Astrocyte of the cerebellum (primary cell): ENCODE measurements at regions not wholly inside any gene's neighbourhood (a gene's known extent, or its start where the extent isn't known, plus 50 kb on each side); places are given as distances from the start of the nearest gene placed in this dataset.

ENCODE experiments used
- DNase-seq: peaks from one replicate; pipeline ENCODE4 v3.0.0-alpha.2; 2011; ENCODE audit warnings: low read depth
- H3K4me3 ChIP-seq: 2 replicates; pipeline ENCODE4 v1.5.1; 2011; ENCODE audit warnings: mild to moderate bottlenecking, low read depth, low read length, moderate library complexity
- in situ Hi-C: cut with HindIII; loops from 2 replicates; pipeline ENCODE4 v1.10.0; 2017; ENCODE audit warnings: low sequenced_read_pairs
- TF ChIP-seq, protein P1 (sequence below): IDR thresholded peaks from 2 replicates; pipeline ENCODE4 v1.5.1; 2012; ENCODE audit warnings: low read length, low read depth, moderate library complexity, mild to moderate bottlenecking; ENCODE audit errors: missing control alignments

DNA sequence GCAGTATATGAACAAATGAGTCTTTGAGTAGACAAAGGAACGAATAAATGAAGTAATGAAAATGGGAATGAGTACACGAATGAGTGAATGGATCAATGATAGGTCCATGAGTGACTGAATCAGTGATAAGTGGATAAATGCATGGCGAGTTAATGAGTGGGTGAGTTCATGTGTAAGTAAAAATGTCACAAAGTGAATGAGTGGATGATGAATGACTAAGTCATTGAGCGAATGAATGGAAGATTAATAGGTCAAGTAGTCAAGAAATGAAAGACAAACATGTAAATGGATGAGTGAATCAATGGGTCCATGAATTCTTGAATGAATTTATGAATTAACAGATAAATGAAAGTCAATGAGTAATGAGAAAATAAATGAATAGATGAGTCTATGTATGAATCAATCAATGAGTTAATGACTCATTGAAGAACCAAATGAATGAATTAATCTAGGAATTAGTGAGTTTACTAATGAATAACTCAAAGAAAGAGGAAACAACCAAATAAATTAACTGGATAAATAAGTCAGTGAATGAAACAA lies 97.3 kb upstream of the RTL1 start:
- in situ Hi-C loops, result no loop called here
- no peak overlapping the region for H3K4me3 ChIP-seq
- TF ChIP-seq, protein P1, sequence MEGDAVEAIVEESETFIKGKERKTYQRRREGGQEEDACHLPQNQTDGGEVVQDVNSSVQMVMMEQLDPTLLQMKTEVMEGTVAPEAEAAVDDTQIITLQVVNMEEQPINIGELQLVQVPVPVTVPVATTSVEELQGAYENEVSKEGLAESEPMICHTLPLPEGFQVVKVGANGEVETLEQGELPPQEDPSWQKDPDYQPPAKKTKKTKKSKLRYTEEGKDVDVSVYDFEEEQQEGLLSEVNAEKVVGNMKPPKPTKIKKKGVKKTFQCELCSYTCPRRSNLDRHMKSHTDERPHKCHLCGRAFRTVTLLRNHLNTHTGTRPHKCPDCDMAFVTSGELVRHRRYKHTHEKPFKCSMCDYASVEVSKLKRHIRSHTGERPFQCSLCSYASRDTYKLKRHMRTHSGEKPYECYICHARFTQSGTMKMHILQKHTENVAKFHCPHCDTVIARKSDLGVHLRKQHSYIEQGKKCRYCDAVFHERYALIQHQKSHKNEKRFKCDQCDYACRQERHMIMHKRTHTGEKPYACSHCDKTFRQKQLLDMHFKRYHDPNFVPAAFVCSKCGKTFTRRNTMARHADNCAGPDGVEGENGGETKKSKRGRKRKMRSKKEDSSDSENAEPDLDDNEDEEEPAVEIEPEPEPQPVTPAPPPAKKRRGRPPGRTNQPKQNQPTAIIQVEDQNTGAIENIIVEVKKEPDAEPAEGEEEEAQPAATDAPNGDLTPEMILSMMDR, result no peak
- DNase-seq, result no peak

DNA sequence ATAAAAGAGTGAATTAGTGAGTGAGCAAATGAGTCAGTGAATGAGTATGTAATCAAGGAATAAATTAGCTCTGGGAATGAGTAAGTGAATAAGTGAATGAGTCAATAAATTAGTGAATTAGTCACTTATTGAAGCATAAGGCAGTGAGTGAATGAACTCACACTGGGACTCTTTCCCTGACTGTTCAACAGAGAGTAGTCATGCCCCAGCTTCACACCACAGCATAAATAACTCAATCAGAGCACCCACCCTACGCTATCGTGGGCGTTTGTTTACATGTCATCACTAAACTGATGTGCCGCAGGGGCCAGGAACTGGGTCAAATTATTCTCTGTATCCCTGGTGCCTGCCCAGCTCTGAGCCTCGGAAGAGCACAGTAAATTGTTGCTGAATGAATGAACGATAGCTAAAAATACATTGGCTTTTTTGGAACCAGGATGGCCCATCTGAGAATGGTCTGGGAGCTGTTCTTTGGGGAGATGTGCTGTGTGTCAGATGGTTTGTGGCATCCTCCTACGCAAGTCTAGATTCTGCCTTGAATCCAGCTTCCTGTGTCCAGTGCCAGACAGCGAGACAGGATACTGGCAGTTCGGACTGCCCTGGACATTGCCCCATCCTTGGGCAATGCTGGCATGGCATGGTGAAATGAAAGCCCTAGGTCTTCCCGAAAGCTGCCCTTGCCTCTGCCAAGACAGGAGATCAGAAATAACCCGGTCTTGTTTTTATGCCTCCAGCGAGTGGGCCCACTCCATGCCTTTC lies 98.0 kb upstream of the RTL1 start:
- TF ChIP-seq, protein P1, result no peak
- DNase-seq, result peak; percentile 9
- no peak overlapping the region for H3K4me3 ChIP-seq
- in situ Hi-C loops, result no loop called here

DNA sequence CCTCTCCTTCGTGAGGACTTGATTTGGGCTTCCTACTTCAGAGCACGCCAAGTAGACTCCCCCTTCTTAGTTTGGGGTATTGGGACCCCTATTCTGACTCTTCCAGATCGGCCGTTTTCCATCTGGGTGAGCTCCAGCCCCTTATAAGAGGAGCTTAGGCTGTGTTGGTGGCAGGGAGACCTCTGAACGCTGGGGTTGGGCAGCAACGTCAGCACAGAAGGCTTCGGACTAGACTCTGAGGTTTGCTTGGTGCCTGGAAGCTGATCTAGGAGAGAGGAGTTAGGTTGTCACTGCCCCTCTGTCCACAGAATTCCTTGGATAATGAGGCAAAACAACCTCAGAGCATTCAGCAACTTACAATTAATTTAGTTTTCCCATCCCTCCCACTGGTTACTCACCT lies 99.2 kb upstream of the RTL1 start:
- no peak overlapping the region for H3K4me3 ChIP-seq
- in situ Hi-C loops, result no loop called here
- no peak for DNase-seq
- TF ChIP-seq, protein P1, result no peak

DNA sequence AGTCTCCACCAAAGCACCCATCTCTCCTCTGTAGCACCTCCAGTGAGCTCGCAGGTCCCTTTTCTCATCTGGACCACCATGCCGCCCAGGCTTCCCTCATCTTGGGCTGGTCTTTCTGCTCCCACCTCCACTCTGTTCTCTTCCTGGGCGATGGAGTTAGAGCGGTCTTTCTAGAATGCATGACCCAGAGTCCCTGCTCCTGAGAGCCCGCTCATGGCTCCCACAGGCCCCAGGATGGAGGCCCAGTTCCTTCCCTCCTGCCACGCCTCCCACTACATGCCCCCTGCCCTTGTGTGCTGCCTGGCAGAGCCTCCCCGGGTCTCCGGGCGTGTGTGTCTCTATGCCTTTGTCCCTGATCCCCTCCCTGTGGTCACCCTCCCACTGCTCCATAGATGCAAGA lies 100.7 kb upstream of the RTL1 start:
- in situ Hi-C loops, result no loop called here
- DNase-seq, result no peak
- TF ChIP-seq, protein P1, result no peak
- H3K4me3 ChIP-seq, result no peak overlapping the region

DNA sequence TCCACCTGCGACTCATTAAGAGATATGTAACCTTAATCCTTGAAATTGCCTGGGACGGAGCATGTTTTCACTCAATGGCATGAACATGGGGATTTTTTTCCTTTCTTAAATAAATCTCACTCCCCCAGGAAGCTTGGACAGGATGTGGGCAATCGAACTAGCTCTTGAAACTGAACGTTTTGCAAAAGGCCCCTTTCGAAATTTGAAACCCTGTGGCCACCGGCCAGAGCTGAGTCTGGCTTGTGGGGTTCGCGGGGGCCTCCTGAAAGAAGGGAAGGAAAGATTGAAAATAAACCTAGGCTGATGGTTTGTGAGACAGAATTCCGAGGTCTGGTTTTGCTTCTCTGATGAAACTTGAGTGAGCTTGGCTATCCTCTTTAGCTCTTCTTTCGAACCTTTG lies 101.4 kb upstream of the RTL1 start:
- in situ Hi-C loops, result no loop called here
- peak; percentile 55 for DNase-seq
- TF ChIP-seq, protein P1, result no peak
- no peak overlapping the region for H3K4me3 ChIP-seq

DNA sequence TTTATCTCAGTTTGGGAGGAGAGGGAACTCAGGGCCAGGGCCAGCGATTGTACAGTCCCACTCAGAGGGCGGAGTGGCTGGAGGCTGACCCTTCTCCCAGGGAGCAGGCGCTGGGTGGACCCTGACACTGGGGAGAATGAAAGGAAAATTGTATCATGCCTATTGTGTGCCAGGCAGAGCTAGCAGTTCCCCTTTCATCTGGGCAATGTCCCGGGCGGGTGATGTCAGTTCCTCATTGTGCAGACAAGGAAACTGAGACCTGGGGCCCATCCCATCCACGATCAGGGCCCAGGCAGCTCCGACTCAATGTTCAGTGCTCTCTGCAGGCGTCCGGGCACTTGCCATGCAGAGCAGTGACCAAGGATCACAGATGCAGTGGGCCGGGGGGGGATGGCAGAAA lies 101.9 kb upstream of the RTL1 start:
- in situ Hi-C loops, result no loop called here
- TF ChIP-seq, protein P1, result no peak
- H3K4me3 ChIP-seq, result no peak overlapping the region
- DNase-seq, result no peak
